SK-N-MC (cell line): ENCODE measurements at regions not wholly inside any gene's neighbourhood (a gene's known extent, or its start where the extent isn't known, plus 50 kb on each side); places are given as distances from the start of the nearest gene placed in this dataset.

Source experiments
- EZH2 ChIP-seq: fragments of 200-600 bp; sonication (generic); IDR thresholded peaks from one replicate; pipeline ENCODE4 v1.6.1; 2017; ENCODE audit warnings: antibody characterized with exemption
- FOXP2 ChIP-seq: optimal IDR thresholded peaks from 2 replicates; pipeline ENCODE3; 2011; ENCODE audit warnings: mild to moderate bottlenecking, moderate library complexity; ENCODE audit not compliant: insufficient read depth; ENCODE audit errors: extremely low read length, control extremely low read depth
- POLR2AphosphoS5 ChIP-seq: IDR thresholded peaks from 2 replicates; pipeline ENCODE4 v1.6.1; 2012; ENCODE audit warnings: mild to moderate bottlenecking, low read depth, low read length, borderline replicate concordance

DNA sequence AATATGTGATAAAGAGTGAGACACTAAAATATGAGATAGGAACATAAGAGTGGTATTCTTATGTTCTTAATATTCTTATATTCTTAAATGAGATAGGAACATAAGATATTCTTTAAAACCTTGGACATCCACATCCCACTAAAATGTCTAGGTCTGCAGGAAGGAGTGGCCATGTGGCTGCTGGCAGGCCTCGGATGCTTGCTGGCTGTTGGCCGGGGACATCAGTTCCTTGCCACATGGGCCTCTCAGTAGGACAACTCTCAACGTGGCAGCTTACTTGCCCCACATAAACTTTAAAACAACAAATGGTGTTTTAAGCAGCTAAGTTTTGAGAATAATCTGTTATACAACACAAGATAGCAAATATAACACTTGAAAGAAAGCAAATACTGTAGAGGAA, 240.1 kb downstream of the CASP12 start:
- TF ChIP-seq POLR2AphosphoS5 (no peak), EZH2 (no peak), FOXP2 (no peak)
